HepG2 (cell line): ENCODE measurements at regions not wholly inside any gene's neighbourhood (a gene's known extent, or its start where the extent isn't known, plus 50 kb on each side); places are given as distances from the start of the nearest gene placed in this dataset.

Source experiments
- ATAC-seq: fragments of 200-7000 bp; cut with Tn5 transposase; 3 replicates; pipeline ENCODE4 v1.9.1; 2020; ENCODE audit warnings: mild to moderate bottlenecking, moderate library complexity
- BruUV-seq: library from RNA; stranded (reverse); fragments of 400-500 nt; replicated peaks from 2 replicates; lab custom pipeline; 2021; lab: Mats Ljungman, UMichigan
- CTCF ChIA-PET: fragments of 300-600 bp; formaldehyde crosslinking; extraction: SDS; loops from one replicate; lab custom pipeline; 2021; ENCODE audit warnings: low total read pairs, inconsistent platforms, low intra/inter-chr PET ratio; lab: Yijun Ruan, JAX
- POLR2A ChIA-PET: fragments of 350-600 bp; sonication (Branson Sonifier 250); formaldehyde crosslinking; loops from one replicate; lab custom pipeline; 2020; ENCODE audit warnings: antibody characterized with exemption, inconsistent platforms; lab: Yijun Ruan, JAX
- DNase-seq: peaks from one replicate; pipeline ENCODE4 v3.0.0-alpha.2; 2015; ENCODE audit warnings: low spot score
- FAIRE-seq: peaks from 3 replicates; lab custom pipeline; 2011; peaks lifted over from hg19 to GRCh38; lab: Jason Lieb, UNC
- H2AFZ ChIP-seq: one replicate; pipeline ENCODE4 v1.6.1; 2011; ENCODE audit warnings: low read length, inconsistent platforms
- H3K27ac ChIP-seq: fragments of 300-600 bp; 3 replicates; pipeline ENCODE4 v1.8.0; 2011; ENCODE audit warnings: mixed run types, mild to moderate bottlenecking, mixed read lengths, low read length, inconsistent platforms; ENCODE audit not compliant: insufficient read depth; ENCODE audit errors: extremely low read length
- H3K27me3 ChIP-seq, 2 experiments: fragments of 200-600 bp in 1 of 2; 2 replicates in 1 of 2; 3 replicates in 1 of 2; pipeline versions ENCODE4 v1.6.0 to v1.8.0; 2011; ENCODE audit warnings: low read length in 2 of 2, mild to moderate bottlenecking in 2 of 2, moderate library complexity in 2 of 2, inconsistent platforms in 1 of 2; ENCODE audit not compliant: insufficient read depth in 2 of 2, control insufficient read depth in 1 of 2
- H3K36me3 ChIP-seq, 2 experiments: fragments of 200-600 bp in 1 of 2; replicated peaks in 1 of 2; 2 replicates in 1 of 2; 3 replicates in 1 of 2; pipeline versions ENCODE4 v1.5.1 to v1.8.0; 2011; ENCODE audit warnings: low read length in 2 of 2, inconsistent platforms in 1 of 2; ENCODE audit not compliant: insufficient read depth in 2 of 2, control insufficient read depth in 1 of 2
- H3K4me1 ChIP-seq: 2 replicates; pipeline ENCODE4 v1.5.1; 2012; ENCODE audit warnings: low read length, inconsistent platforms; ENCODE audit not compliant: insufficient read depth
- H3K4me2 ChIP-seq: 2 replicates; pipeline ENCODE4 v1.6.0; 2011; ENCODE audit warnings: low read depth, low read length, inconsistent platforms
- H3K4me3 ChIP-seq, 3 experiments: fragments of 200-600 bp in 1 of 3; sonication (generic), shearing (Covaris generic) in 1 of 3; replicated peaks in 1 of 3; 2 replicates each; pipeline ENCODE4 v1.5.1; 2011 to 2016; ENCODE audit warnings: low read length in 3 of 3, inconsistent platforms in 2 of 3, low read depth in 2 of 3, mild to moderate bottlenecking in 2 of 3, control low read depth in 1 of 3, mixed read lengths in 1 of 3; ENCODE audit not compliant: insufficient read depth in 1 of 3
- H3K79me2 ChIP-seq: one replicate; pipeline ENCODE4 v1.6.1; 2011; ENCODE audit warnings: low read length, inconsistent platforms; ENCODE audit not compliant: insufficient read depth
- H3K9ac ChIP-seq: 2 replicates; pipeline ENCODE4 v1.6.0; 2011; ENCODE audit warnings: mild to moderate bottlenecking, low read depth, low read length, inconsistent platforms; ENCODE audit not compliant: insufficient read depth
- H3K9me3 ChIP-seq: 2 replicates; pipeline ENCODE4 v1.5.1; 2012; ENCODE audit warnings: mild to moderate bottlenecking, low read length
- H4K20me1 ChIP-seq: 2 replicates; pipeline ENCODE4 v1.6.0; 2011; ENCODE audit warnings: inconsistent platforms, mild to moderate bottlenecking, low read length, moderate library complexity; ENCODE audit not compliant: insufficient read depth
- AKAP8 ChIP-seq: sonication (generic); formaldehyde crosslinking; IDR thresholded peaks from 2 replicates; pipeline ENCODE4 v1.5.1; 2020; ENCODE audit warnings: mild to moderate bottlenecking, missing genetic modification reagents
- ISX ChIP-seq: sonication (generic); formaldehyde crosslinking; conservative IDR thresholded peaks from 2 replicates; pipeline ENCODE4 v1.5.0; 2020; ENCODE audit warnings: missing genetic modification reagents
- MAFK ChIP-seq, 2 experiments: IDR thresholded peaks in 1 of 2; conservative IDR thresholded peaks in 1 of 2; 2 replicates each; pipeline ENCODE4 v1.6.1; 2011; ENCODE audit warnings: improper control_type of control experiment in 2 of 2, low read length in 2 of 2
- PHF21A ChIP-seq: sonication (generic); formaldehyde crosslinking; IDR thresholded peaks from 2 replicates; pipeline ENCODE4 v1.5.0; 2020; ENCODE audit warnings: mild to moderate bottlenecking, missing genetic modification reagents
- U2AF1 ChIP-seq: fragments of 200-400 bp; formaldehyde crosslinking; optimal IDR thresholded peaks from 2 replicates; pipeline ENCODE3; 2017; ENCODE audit warnings: mild to moderate bottlenecking, low read depth, low read length
- ZFYVE20 ChIP-seq: sonication (generic); formaldehyde crosslinking; IDR thresholded peaks from 2 replicates; pipeline ENCODE4 v1.8.0; 2023; ENCODE audit warnings: low read depth, mild to moderate bottlenecking, moderate library complexity, missing genetic modification reagents, borderline replicate concordance
- ZNF235 ChIP-seq: sonication (generic); formaldehyde crosslinking; IDR thresholded peaks from 2 replicates; pipeline ENCODE4 v1.8.1; 2023; ENCODE audit warnings: mild to moderate bottlenecking, missing genetic modification reagents, borderline replicate concordance
- ZNF7 ChIP-seq: IDR thresholded peaks from 2 replicates; pipeline ENCODE4 v1.6.1; 2016; ENCODE audit warnings: missing biosample characterization, missing genetic modification reagents
- WGBS: methylation state at CpG from one replicate; pipeline ENCODE4 v1.1.6; 2017; ENCODE audit warnings: low lambda C conversion rate; 5-methylcytosine and 5-hydroxymethylcytosine counted together
- in situ Hi-C: cut with HindIII; loops from 2 replicates; pipeline ENCODE4 v1.10.0; 2017; ENCODE audit warnings: low pct_unique_long_range_greater_than_20kb; ENCODE audit not compliant: extremely low pct_ligation_motif_present
- intact Hi-C: fragments of 100-400 bp; cut with micrococcal nuclease; formaldehyde crosslinking; loops from one replicate; pipeline ENCODE4 v1.10.0; 2022; ENCODE audit not compliant: unreplicated experiment
- TF ChIP-seq, protein P1 (sequence below): sonication (generic); formaldehyde crosslinking; IDR thresholded peaks from 2 replicates; pipeline ENCODE4 v1.5.1; 2020; ENCODE audit warnings: missing genetic modification reagents, mild to moderate bottlenecking, borderline replicate concordance
- TF ChIP-seq, protein P2 (sequence below): sonication (generic); formaldehyde crosslinking; IDR thresholded peaks from 2 replicates; pipeline ENCODE4 v1.9.0; 2022; ENCODE audit warnings: low read depth, missing genetic modification reagents
- TF ChIP-seq, protein P3 (sequence below): sonication (generic); formaldehyde crosslinking; IDR thresholded peaks from 2 replicates; pipeline ENCODE4 v1.4.0; 2020; ENCODE audit warnings: mild to moderate bottlenecking, missing genetic modification reagents

DNA sequence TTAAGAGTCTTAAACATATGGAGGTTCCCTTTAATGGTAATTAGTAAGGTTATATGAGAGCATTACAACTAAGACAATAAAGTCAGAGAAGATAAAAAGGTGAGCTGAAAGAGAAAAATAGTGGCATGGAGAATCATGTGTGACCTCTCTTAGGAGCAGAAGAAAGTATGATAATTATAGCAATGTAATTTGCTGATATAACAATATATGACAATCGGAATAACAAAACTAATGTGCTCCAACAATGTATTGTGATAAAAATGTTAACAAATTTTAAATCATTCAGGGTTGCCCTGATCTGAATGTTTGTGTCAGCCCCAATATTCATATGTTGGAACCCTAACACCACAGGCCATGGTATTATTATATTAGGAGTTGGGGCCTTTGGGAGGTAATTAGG is 269.6 kb upstream of the PPFIA2 start (continued):
- TF ChIP-seq MAFK (conservative IDR thresholded peaks at IDR 0.05 in 1 of 2, IDR thresholded peaks at IDR 0.05 in 1 of 2; ENCODE audit: low read length in 2 of 2) (peak; percentile 60 to 62), AKAP8 (CRISPR knock-in tag) (no peak), PHF21A (CRISPR knock-in tag) (no peak)
- TF ChIP-seq, protein P1, sequence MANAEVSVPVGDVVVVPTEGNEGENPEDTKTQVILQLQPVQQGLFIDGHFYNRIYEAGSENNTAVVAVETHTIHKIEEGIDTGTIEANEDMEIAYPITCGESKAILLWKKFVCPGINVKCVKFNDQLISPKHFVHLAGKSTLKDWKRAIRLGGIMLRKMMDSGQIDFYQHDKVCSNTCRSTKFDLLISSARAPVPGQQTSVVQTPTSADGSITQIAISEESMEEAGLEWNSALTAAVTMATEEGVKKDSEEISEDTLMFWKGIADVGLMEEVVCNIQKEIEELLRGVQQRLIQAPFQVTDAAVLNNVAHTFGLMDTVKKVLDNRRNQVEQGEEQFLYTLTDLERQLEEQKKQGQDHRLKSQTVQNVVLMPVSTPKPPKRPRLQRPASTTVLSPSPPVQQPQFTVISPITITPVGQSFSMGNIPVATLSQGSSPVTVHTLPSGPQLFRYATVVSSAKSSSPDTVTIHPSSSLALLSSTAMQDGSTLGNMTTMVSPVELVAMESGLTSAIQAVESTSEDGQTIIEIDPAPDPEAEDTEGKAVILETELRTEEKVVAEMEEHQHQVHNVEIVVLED (CRISPR knock-in tag), result no peak

- no peaks in the 10 kb centered on the region; the same call in 1 of the 2 replicates for H3K9me3 ChIP-seq
- no TSS peak for BruUV-seq
- no peak for TF ChIP-seq ISX
- no peak for TF ChIP-seq U2AF1
- TF ChIP-seq ZNF235 (CRISPR knock-in tag), result no peak
- TF ChIP-seq ZFYVE20, result no peak
- no peak for TF ChIP-seq ZNF7 (CRISPR knock-in tag)
- TF ChIP-seq, protein P2, sequence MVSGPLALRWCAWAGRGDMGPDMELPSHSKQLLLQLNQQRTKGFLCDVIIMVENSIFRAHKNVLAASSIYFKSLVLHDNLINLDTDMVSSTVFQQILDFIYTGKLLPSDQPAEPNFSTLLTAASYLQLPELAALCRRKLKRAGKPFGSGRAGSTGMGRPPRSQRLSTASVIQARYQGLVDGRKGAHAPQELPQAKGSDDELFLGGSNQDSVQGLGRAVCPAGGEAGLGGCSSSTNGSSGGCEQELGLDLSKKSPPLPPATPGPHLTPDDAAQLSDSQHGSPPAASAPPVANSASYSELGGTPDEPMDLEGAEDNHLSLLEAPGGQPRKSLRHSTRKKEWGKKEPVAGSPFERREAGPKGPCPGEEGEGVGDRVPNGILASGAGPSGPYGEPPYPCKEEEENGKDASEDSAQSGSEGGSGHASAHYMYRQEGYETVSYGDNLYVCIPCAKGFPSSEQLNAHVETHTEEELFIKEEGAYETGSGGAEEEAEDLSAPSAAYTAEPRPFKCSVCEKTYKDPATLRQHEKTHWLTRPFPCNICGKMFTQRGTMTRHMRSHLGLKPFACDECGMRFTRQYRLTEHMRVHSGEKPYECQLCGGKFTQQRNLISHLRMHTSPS (CRISPR knock-in tag), result no peak
- TF ChIP-seq, protein P3, sequence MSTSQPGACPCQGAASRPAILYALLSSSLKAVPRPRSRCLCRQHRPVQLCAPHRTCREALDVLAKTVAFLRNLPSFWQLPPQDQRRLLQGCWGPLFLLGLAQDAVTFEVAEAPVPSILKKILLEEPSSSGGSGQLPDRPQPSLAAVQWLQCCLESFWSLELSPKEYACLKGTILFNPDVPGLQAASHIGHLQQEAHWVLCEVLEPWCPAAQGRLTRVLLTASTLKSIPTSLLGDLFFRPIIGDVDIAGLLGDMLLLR, result no peak
- H3K4me1 ChIP-seq, result no peaks in the 10 kb centered on the region
- no peak overlapping the region for H3K4me3 ChIP-seq
- H3K27me3 ChIP-seq, result no peaks in the 10 kb centered on the region
- intact Hi-C loops (no loop called here), in situ Hi-C loops (no loop called here)
- FAIRE-seq (no peak), ATAC-seq (no peak), DNase-seq (no peak)
- H3K9ac ChIP-seq, result no peak overlapping the region
- 3% methylated on average over 1 of the region's 1 CpG for WGBS
- ChIA-PET CTCF (no interaction called here), POLR2A (no interaction called here)
- no peaks in the 10 kb centered on the region for H3K79me2 ChIP-seq
- H2AFZ ChIP-seq, result no peak overlapping the region
- no peak overlapping the region for H3K4me2 ChIP-seq
- H3K27ac ChIP-seq, result no peak overlapping the region
- no peaks in the 10 kb centered on the region for H3K36me3 ChIP-seq
- no peaks in the 10 kb centered on the region for H4K20me1 ChIP-seq
Measured at GRCh38 chr12:82027612-82028011, 268.5 kb upstream of the PPFIA2 start.
